Hepatocyte (in vitro differentiated cells): ENCODE measurements at regions not wholly inside any gene's neighbourhood (a gene's known extent, or its start where the extent isn't known, plus 50 kb on each side); places are given as distances from the start of the nearest gene placed in this dataset.
A peak's percentile ranks its signal among the peaks of the same experiment; 100 is the strongest.

Experiments used
- DNase-seq: peaks from one replicate; pipeline ENCODE4 v3.0.0-alpha.2; 2016; ENCODE audit warnings: low spot score
- H2AFZ ChIP-seq: fragments of 200-600 bp; sonication (generic); 2 replicates; pipeline ENCODE4 v1.6.0; 2016; ENCODE audit warnings: antibody characterized with exemption, mild to moderate bottlenecking
- H3K27ac ChIP-seq: fragments of 200-600 bp; sonication (generic); 2 replicates; pipeline ENCODE4 v1.5.1; 2016; ENCODE audit warnings: mild to moderate bottlenecking
- H3K27me3 ChIP-seq: fragments of 200-600 bp; sonication (generic); 2 replicates; pipeline ENCODE4 v1.6.1; 2016
- H3K36me3 ChIP-seq: fragments of 200-600 bp; sonication (generic); replicated peaks from 2 replicates; pipeline ENCODE4 v1.5.1; 2016; ENCODE audit warnings: low read depth; ENCODE audit not compliant: insufficient read depth
- H3K4me1 ChIP-seq: fragments of 200-600 bp; sonication (generic); 2 replicates; pipeline ENCODE4 v1.5.1; 2016; ENCODE audit warnings: mild to moderate bottlenecking, moderate library complexity; ENCODE audit not compliant: insufficient read depth
- H3K4me2 ChIP-seq: fragments of 200-600 bp; sonication (generic); 2 replicates; pipeline ENCODE4 v1.6.0; 2016
- H3K4me3 ChIP-seq: fragments of 200-600 bp; sonication (generic); 2 replicates; pipeline ENCODE4 v1.5.1; 2016; ENCODE audit warnings: mild to moderate bottlenecking
- H3K79me2 ChIP-seq: fragments of 200-600 bp; sonication (generic); 2 replicates; pipeline ENCODE4 v1.6.0; 2017; ENCODE audit warnings: mild to moderate bottlenecking
- H3K9me2 ChIP-seq: fragments of 200-600 bp; sonication (generic); replicated peaks from 2 replicates; pipeline ENCODE4 v1.6.0; 2017; ENCODE audit warnings: mild to moderate bottlenecking; ENCODE audit not compliant: insufficient read depth
- H3K9me3 ChIP-seq: fragments of 200-600 bp; sonication (generic); 2 replicates; pipeline ENCODE4 v1.5.1; 2016; ENCODE audit warnings: low read depth, mild to moderate bottlenecking
- H4K20me1 ChIP-seq: fragments of 200-600 bp; sonication (generic); 2 replicates; pipeline ENCODE4 v1.6.0; 2016; ENCODE audit warnings: mild to moderate bottlenecking; ENCODE audit not compliant: insufficient read depth, poor library complexity, severe bottlenecking
- EZH2 ChIP-seq: fragments of 200-600 bp; sonication (generic); IDR thresholded peaks from 2 replicates; pipeline ENCODE4 v1.6.1; 2016; ENCODE audit warnings: antibody characterized with exemption, mild to moderate bottlenecking, borderline replicate concordance
- EZH2phosphoT487 ChIP-seq: fragments of 200-600 bp; sonication (generic); IDR thresholded peaks from one replicate; pipeline ENCODE4 v1.6.1; 2018; ENCODE audit warnings: antibody characterized with exemption, mild to moderate bottlenecking, low read depth, moderate library complexity; ENCODE audit not compliant: unreplicated experiment, severe bottlenecking
- WGBS: methylation state at CpG from one replicate; pipeline ENCODE4 v1.1.6; 2016; ENCODE audit warnings: low lambda C conversion rate; ENCODE audit errors: missing lambda C conversion rate; 5-methylcytosine and 5-hydroxymethylcytosine counted together
- TF ChIP-seq, protein P1 (sequence below): fragments of 200-600 bp; sonication (generic); IDR thresholded peaks from 2 replicates; pipeline ENCODE4 v1.5.1; 2016; ENCODE audit warnings: antibody characterized with exemption, mild to moderate bottlenecking; ENCODE audit not compliant: poor library complexity

DNA sequence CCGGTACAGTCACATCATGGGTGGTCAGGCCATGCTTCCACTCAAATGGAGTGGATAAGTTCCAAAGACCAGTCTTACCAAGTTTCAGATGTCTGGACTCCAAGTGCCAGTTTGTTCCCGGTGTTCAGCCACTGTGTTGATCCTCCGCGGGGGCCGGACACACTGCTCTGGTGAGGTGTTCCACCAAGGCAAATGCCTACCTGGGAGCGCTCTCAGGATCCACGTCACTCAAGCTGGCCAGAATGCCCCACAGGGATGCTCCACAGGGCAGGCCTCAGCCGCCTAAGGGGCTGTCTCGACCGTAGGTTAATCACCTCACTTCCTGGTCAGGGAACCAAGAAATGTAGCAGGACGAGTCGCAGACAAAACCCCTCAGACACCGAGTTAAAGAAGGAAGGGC, 258.0 kb upstream of the GRID2 start:
- Histone ChIP-seq H3K36me3 (no peaks in the 10 kb centered on the region), H3K4me2 (no peak overlapping the region), H3K9me2 (no peaks in the 10 kb centered on the region), H3K4me3 (no peak overlapping the region), H2AFZ (no peak overlapping the region), H3K27ac (no peak overlapping the region), H3K4me1 (no peaks in the 10 kb centered on the region), H4K20me1 (no peaks in the 10 kb centered on the region), H3K79me2 (no peaks in the 10 kb centered on the region), H3K27me3 (no peaks in the 10 kb centered on the region), H3K9me3 (no peaks in the 10 kb centered on the region)
- TF ChIP-seq EZH2phosphoT487 (no peak), EZH2 (no peak)
- TF ChIP-seq, protein P1, sequence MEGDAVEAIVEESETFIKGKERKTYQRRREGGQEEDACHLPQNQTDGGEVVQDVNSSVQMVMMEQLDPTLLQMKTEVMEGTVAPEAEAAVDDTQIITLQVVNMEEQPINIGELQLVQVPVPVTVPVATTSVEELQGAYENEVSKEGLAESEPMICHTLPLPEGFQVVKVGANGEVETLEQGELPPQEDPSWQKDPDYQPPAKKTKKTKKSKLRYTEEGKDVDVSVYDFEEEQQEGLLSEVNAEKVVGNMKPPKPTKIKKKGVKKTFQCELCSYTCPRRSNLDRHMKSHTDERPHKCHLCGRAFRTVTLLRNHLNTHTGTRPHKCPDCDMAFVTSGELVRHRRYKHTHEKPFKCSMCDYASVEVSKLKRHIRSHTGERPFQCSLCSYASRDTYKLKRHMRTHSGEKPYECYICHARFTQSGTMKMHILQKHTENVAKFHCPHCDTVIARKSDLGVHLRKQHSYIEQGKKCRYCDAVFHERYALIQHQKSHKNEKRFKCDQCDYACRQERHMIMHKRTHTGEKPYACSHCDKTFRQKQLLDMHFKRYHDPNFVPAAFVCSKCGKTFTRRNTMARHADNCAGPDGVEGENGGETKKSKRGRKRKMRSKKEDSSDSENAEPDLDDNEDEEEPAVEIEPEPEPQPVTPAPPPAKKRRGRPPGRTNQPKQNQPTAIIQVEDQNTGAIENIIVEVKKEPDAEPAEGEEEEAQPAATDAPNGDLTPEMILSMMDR = no peak
- no peak for DNase-seq
- 98% methylated on average over 13 of the region's 13 CpGs for WGBS

GRCh38 chr4:92047209-92047875, 256.4 kb upstream of the GRID2 start:
- Histone ChIP-seq H3K79me2 (no peaks in the 10 kb centered on the region), H3K9me3 (no peaks in the 10 kb centered on the region), H2AFZ (peak overlapping the region; percentile 36), H4K20me1 (no peaks in the 10 kb centered on the region), H3K4me3 (no peak overlapping the region), H3K9me2 (no peaks in the 10 kb centered on the region), H3K36me3 (no peaks in the 10 kb centered on the region), H3K4me1 (no peaks in the 10 kb centered on the region), H3K4me2 (no peak overlapping the region), H3K27me3 (no peaks in the 10 kb centered on the region), H3K27ac (peak overlapping the region; percentile 31)
- 47% methylated on average over 2 of the region's 2 CpGs for WGBS
- TF ChIP-seq EZH2phosphoT487 (no peak), EZH2 (no peak)
- TF ChIP-seq, protein P1 = peak; percentile 66
- peak; percentile 64 for DNase-seq

- Histone ChIP-seq H3K27me3 (no peaks in the 10 kb centered on the region), H3K79me2 (no peaks in the 10 kb centered on the region), H3K36me3 (no peaks in the 10 kb centered on the region), H2AFZ (no peak overlapping the region), H3K9me2 (no peaks in the 10 kb centered on the region), H3K9me3 (no peaks in the 10 kb centered on the region), H3K4me1 (no peaks in the 10 kb centered on the region), H3K4me2 (no peak overlapping the region), H4K20me1 (no peaks in the 10 kb centered on the region), H3K27ac (no peak overlapping the region), H3K4me3 (no peak overlapping the region)
- TF ChIP-seq EZH2 (no peak), EZH2phosphoT487 (no peak)
- TF ChIP-seq, protein P1 = no peak
- WGBS = 91% methylated on average over 3 of the region's 3 CpGs
- no peak for DNase-seq
Observed at GRCh38 chr4:92050875-92051274, 252.9 kb upstream of the GRID2 start.
